Fibroblast of lung (primary cell): ENCODE measurements at regions not wholly inside any gene's neighbourhood (a gene's known extent, or its start where the extent isn't known, plus 50 kb on each side); places are given as distances from the start of the nearest gene placed in this dataset.

Experiments used
- CTCF ChIP-seq, 2 donors: IDR thresholded peaks in 1 of 2; conservative IDR thresholded peaks in 1 of 2; 1 replicate in 1 of 2; 2 replicates in 1 of 2; pipeline ENCODE4 v1.5.1; 2011 to 2012; ENCODE audit warnings: low read length in 2 of 2, control low read depth in 1 of 2, inconsistent platforms in 1 of 2, low read depth in 1 of 2, mild to moderate bottlenecking in 1 of 2
- EZH2 ChIP-seq: IDR thresholded peaks from 2 replicates; pipeline ENCODE4 v1.5.1; 2012; ENCODE audit warnings: low read length, control low read depth, mild to moderate bottlenecking; ENCODE audit errors: missing control alignments

DNA sequence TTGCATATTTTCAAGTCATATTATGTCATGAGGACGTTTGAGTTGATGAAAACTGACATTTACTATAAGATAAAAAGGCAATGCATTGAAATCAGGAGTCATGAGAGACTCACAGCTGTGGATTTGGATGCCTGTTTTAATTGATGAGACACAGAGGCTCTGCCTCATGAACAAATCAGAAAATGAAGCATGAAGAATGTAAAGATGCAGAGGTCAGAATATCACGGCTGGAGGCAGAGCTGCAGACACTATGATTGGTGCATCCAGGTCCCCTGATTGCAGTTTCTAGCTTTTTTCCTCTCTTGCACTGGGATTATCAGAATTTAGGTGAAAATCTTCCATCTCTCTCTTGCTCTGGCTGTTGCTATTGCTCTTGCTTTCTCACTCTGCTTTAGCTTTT, 74.7 kb downstream of the FAM47B start:
- TF ChIP-seq CTCF (conservative IDR thresholded peaks at IDR 0.05 in 1 of 2, IDR thresholded peaks at IDR 0.05 in 1 of 2; ENCODE audit: low read depth in 1 of 2, low read length in 2 of 2) (no peak), EZH2 (no peak)
